ENCODE measurements at regions not wholly inside any gene's neighbourhood (a gene's known extent, or its start where the extent isn't known, plus 50 kb on each side); places are given as distances from the start of the nearest gene placed in this dataset.
"Not testable (repeated sequence)": the region's sequence is repeated elsewhere in the genome, so short reads cannot be mapped to it uniquely, and the experiment has no call there.

- in situ Hi-C loops (cut with MboI; ENCODE audit: low sequenced_read_pairs), result no loop called here
Measured at GRCh38 chr6:140271759-140272377, 897.4 kb upstream of the CITED2 start.

- in situ Hi-C loops (cut with MboI; ENCODE audit: low sequenced_read_pairs), result no loop called here
Measured at GRCh38 chr6:140269591-140270165, 895.2 kb upstream of the CITED2 start.

- in situ Hi-C loops (cut with MboI; ENCODE audit: low sequenced_read_pairs), result no loop called here
Measured at GRCh38 chr6:140264431-140264830, 890.0 kb upstream of the CITED2 start.

GRCh38 chr6:140258302-140258701, 883.9 kb upstream of the CITED2 start:
- in situ Hi-C loops (cut with MboI; ENCODE audit: low sequenced_read_pairs), result not testable (repeated sequence)

GRCh38 chr6:140256248-140256647, 881.8 kb upstream of the CITED2 start:
- in situ Hi-C loops (cut with MboI; ENCODE audit: low sequenced_read_pairs), result no loop called here

- in situ Hi-C loops (cut with MboI; ENCODE audit: low sequenced_read_pairs), result no loop called here
Measured at GRCh38 chr6:140253096-140253495, 878.6 kb upstream of the CITED2 start.

- in situ Hi-C loops (cut with MboI; ENCODE audit: low sequenced_read_pairs), result no loop called here
Measured at GRCh38 chr6:140252099-140252498, 877.7 kb upstream of the CITED2 start.

GRCh38 chr6:140245296-140246040, 871.0 kb upstream of the CITED2 start:
- in situ Hi-C loops (cut with MboI; ENCODE audit: low sequenced_read_pairs), result no loop called here

- in situ Hi-C loops (cut with MboI; ENCODE audit: low sequenced_read_pairs), result no loop called here
Measured at GRCh38 chr6:140237251-140237650, 862.8 kb upstream of the CITED2 start.

- in situ Hi-C loops (cut with MboI; ENCODE audit: low sequenced_read_pairs), result no loop called here
Measured at GRCh38 chr6:140236732-140237131, 862.3 kb upstream of the CITED2 start.

GRCh38 chr6:140230282-140230681, 855.8 kb upstream of the CITED2 start:
- in situ Hi-C loops (cut with MboI; ENCODE audit: low sequenced_read_pairs), result no loop called here

GRCh38 chr6:140228491-140228890, 854.0 kb upstream of the CITED2 start:
- in situ Hi-C loops (cut with MboI; ENCODE audit: low sequenced_read_pairs), result no loop called here

GRCh38 chr6:140226637-140227036, 852.2 kb upstream of the CITED2 start:
- in situ Hi-C loops (cut with MboI; ENCODE audit: low sequenced_read_pairs), result no loop called here

GRCh38 chr6:140225701-140226436, 851.4 kb upstream of the CITED2 start:
- in situ Hi-C loops (cut with MboI; ENCODE audit: low sequenced_read_pairs), result no loop called here

GRCh38 chr6:140217283-140217682, 842.8 kb upstream of the CITED2 start:
- in situ Hi-C loops (cut with MboI; ENCODE audit: low sequenced_read_pairs), result no loop called here

- in situ Hi-C loops (cut with MboI; ENCODE audit: low sequenced_read_pairs), result no loop called here
Measured at GRCh38 chr6:140209775-140210174, 835.3 kb upstream of the CITED2 start.

GRCh38 chr6:140208286-140208685, 833.8 kb upstream of the CITED2 start:
- in situ Hi-C loops (cut with MboI; ENCODE audit: low sequenced_read_pairs), result no loop called here

GRCh38 chr6:140205795-140206593, 831.5 kb upstream of the CITED2 start:
- in situ Hi-C loops (cut with MboI; ENCODE audit: low sequenced_read_pairs), result no loop called here

GRCh38 chr6:140204154-140204553, 829.7 kb upstream of the CITED2 start:
- in situ Hi-C loops (cut with MboI; ENCODE audit: low sequenced_read_pairs), result no loop called here

GRCh38 chr6:140203661-140204147, 829.3 kb upstream of the CITED2 start:
- in situ Hi-C loops (cut with MboI; ENCODE audit: low sequenced_read_pairs), result no loop called here

Data from HL-60/S4 treated with retinoic acid at 250 ng/mL for 4 days and 3 days (cell line).